ENCODE measurements at regions not wholly inside any gene's neighbourhood (a gene's known extent, or its start where the extent isn't known, plus 50 kb on each side); places are given as distances from the start of the nearest gene placed in this dataset.

GRCh38 chr2:35873921-35874320 lies 481.7 kb upstream of the CRIM1 start:
- no peak for TF ChIP-seq EZH2 (IDR thresholded peaks at IDR 0.05; ENCODE audit: borderline replicate concordance, low read depth, low read length, poor library complexity, severe bottlenecking)
- TF ChIP-seq CTCF (conservative IDR thresholded peaks at IDR 0.05; ENCODE audit: low read depth, low read length), result peak; percentile 32
